HS-27A (cell line): ENCODE measurements at regions not wholly inside any gene's neighbourhood (a gene's known extent, or its start where the extent isn't known, plus 50 kb on each side); places are given as distances from the start of the nearest gene placed in this dataset.
"Not testable (repeated sequence)": the region's sequence is repeated elsewhere in the genome, so short reads cannot be mapped to it uniquely, and the experiment has no call there.

Experiments used
- DNase-seq: peaks from one replicate; pipeline ENCODE4 v3.0.0-alpha.2; 2012; ENCODE audit warnings: low read depth, missing footprints

- not testable (repeated sequence) for DNase-seq
Observed at GRCh38 chr17:20633268-20634059, 53.9 kb downstream of the CDRT15L2 start.

- DNase-seq, result not testable (repeated sequence)
Observed at GRCh38 chr17:20640147-20640546, 60.6 kb downstream of the CDRT15L2 start.

GRCh38 chr17:20646661-20647272 lies 67.2 kb downstream of the CDRT15L2 start:
- DNase-seq, result not testable (repeated sequence)

GRCh38 chr17:20649097-20649767 lies 69.7 kb downstream of the CDRT15L2 start:
- DNase-seq, result not testable (repeated sequence)

- DNase-seq, result not testable (repeated sequence)
Observed at GRCh38 chr17:20651022-20651421, 71.5 kb downstream of the CDRT15L2 start.

- not testable (repeated sequence) for DNase-seq
Observed at GRCh38 chr17:20651736-20652135, 72.2 kb downstream of the CDRT15L2 start.

GRCh38 chr17:20653391-20653790 lies 73.9 kb downstream of the CDRT15L2 start:
- not testable (repeated sequence) for DNase-seq

GRCh38 chr17:20654114-20654513 lies 74.6 kb downstream of the CDRT15L2 start:
- not testable (repeated sequence) for DNase-seq

- DNase-seq, result not testable (repeated sequence)
Observed at GRCh38 chr17:20654575-20654974, 75.1 kb downstream of the CDRT15L2 start.

- not testable (repeated sequence) for DNase-seq
Observed at GRCh38 chr17:20665103-20665955, 85.8 kb downstream of the CDRT15L2 start.

GRCh38 chr17:20666689-20667088 lies 87.2 kb downstream of the CDRT15L2 start:
- not testable (repeated sequence) for DNase-seq

GRCh38 chr17:20667712-20668111 lies 88.2 kb downstream of the CDRT15L2 start:
- not testable (repeated sequence) for DNase-seq

GRCh38 chr17:20668316-20668715 lies 88.8 kb downstream of the CDRT15L2 start:
- DNase-seq, result not testable (repeated sequence)

GRCh38 chr17:20668868-20669267 lies 89.3 kb downstream of the CDRT15L2 start:
- not testable (repeated sequence) for DNase-seq

- not testable (repeated sequence) for DNase-seq
Observed at GRCh38 chr17:20670506-20670905, 91.0 kb downstream of the CDRT15L2 start.

GRCh38 chr17:20674374-20674773 lies 94.8 kb downstream of the CDRT15L2 start:
- not testable (repeated sequence) for DNase-seq

GRCh38 chr17:20675707-20676106 lies 96.2 kb downstream of the CDRT15L2 start:
- DNase-seq, result not testable (repeated sequence)

GRCh38 chr17:20676656-20677055 lies 97.1 kb downstream of the CDRT15L2 start:
- DNase-seq, result not testable (repeated sequence)

- DNase-seq, result not testable (repeated sequence)
Observed at GRCh38 chr17:20677469-20677868, 97.9 kb downstream of the CDRT15L2 start.

- not testable (repeated sequence) for DNase-seq
Observed at GRCh38 chr17:20678424-20678823, 98.9 kb downstream of the CDRT15L2 start.
